Endothelial cell of umbilical vein (primary cell): ENCODE measurements at regions not wholly inside any gene's neighbourhood (a gene's known extent, or its start where the extent isn't known, plus 50 kb on each side); places are given as distances from the start of the nearest gene placed in this dataset.

Source experiments
- CTCF ChIP-seq, 2 donors: IDR thresholded peaks; 1 replicate in 1 of 2; 2 replicates in 1 of 2; pipeline ENCODE4 v1.5.1; 2011; ENCODE audit warnings: low read length in 2 of 2, mild to moderate bottlenecking in 2 of 2, moderate library complexity in 2 of 2, control low read depth in 1 of 2, inconsistent platforms in 1 of 2, low read depth in 1 of 2; ENCODE audit not compliant: insufficient read depth in 1 of 2; ENCODE audit errors: extremely low read depth in 1 of 2
- MAX ChIP-seq: IDR thresholded peaks from 2 replicates; pipeline ENCODE4 v1.6.1; 2011; ENCODE audit not compliant: insufficient read depth, insufficient read length
- POLR2A ChIP-seq: IDR thresholded peaks from 2 replicates; pipeline ENCODE4 v1.6.1; 2012; ENCODE audit warnings: low read depth, mild to moderate bottlenecking, control low read depth, low read length

DNA sequence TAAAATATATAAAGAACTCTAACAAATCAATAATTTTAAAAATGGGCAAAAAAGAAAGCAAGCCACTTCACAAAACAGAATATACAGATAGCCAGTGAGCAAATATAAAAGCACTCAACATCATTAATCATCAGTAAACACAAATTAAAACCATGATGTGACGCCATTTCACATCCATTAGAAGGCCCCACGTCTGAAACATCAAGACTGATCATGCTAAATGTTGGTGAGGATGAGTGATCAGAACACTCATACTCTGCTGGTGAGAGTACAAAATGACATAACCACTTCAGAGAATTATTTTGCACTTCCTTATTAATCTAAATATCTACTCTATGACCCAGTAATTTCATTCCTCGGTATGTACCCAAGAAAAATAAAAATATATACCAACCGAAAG, 512.2 kb upstream of the NR5A2 start:
- TF ChIP-seq POLR2A, result no peak
- TF ChIP-seq CTCF (IDR thresholded peaks at IDR 0.05; ENCODE audit: extremely low read depth in 1 of 2, insufficient read depth in 1 of 2, low read depth in 1 of 2, low read length in 2 of 2), result no peak
- no peak for TF ChIP-seq MAX
